ENCODE measurements at regions not wholly inside any gene's neighbourhood (a gene's known extent, or its start where the extent isn't known, plus 50 kb on each side); places are given as distances from the start of the nearest gene placed in this dataset.

- H3K27me3 ChIP-seq, result no peaks in the 10 kb centered on the region
- H3K4me3 ChIP-seq, result no peak overlapping the region
- TF ChIP-seq CTCF (IDR thresholded peaks at IDR 0.05) (no peak), POLR2A (IDR thresholded peaks at IDR 0.05) (no peak), POLR2AphosphoS5 (IDR thresholded peaks at IDR 0.05) (no peak)
- intact Hi-C loops (cut with DNase I; ENCODE audit: low total_unique reads), result no loop called here
- H3K27ac ChIP-seq, result no peak overlapping the region
- H3K9me3 ChIP-seq, result no peaks in the 10 kb centered on the region
- no peaks in the 10 kb centered on the region for H3K4me1 ChIP-seq
- no peaks in the 10 kb centered on the region for H3K36me3 ChIP-seq
- no peak for DNase-seq (ENCODE audit: low spot score in 2 of 2)
Measured at GRCh38 chr20:57835588-57836455, 126.0 kb upstream of the PMEPA1 start.

DNA sequence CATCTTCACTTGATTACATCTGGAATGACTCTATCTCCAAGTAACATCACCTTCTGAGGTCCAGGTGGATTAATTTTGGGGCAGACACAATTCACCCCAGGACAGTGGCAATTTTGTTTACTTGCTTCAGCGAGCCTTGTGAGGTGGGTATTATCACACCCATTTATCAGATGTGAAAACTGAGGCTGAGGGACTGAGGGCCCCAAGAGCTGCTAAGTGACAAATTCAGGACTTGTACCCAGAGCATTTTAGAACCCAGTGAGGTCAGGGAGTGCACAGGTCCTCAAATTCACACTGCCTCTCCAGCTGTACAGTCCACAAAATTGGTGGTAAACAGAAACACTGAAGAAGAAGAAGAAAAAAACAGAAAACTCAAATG lies 125.2 kb upstream of the PMEPA1 start:
- Histone ChIP-seq H3K9me3 (no peaks in the 10 kb centered on the region), H3K27ac (no peak overlapping the region), H3K27me3 (no peaks in the 10 kb centered on the region), H3K36me3 (no peaks in the 10 kb centered on the region), H3K4me1 (no peaks in the 10 kb centered on the region), H3K4me3 (no peak overlapping the region)
- DNase-seq (ENCODE audit: low spot score in 2 of 2), result no peak
- intact Hi-C loops (cut with DNase I; ENCODE audit: low total_unique reads), result no loop called here
- TF ChIP-seq CTCF (IDR thresholded peaks at IDR 0.05) (no peak), POLR2A (IDR thresholded peaks at IDR 0.05) (no peak), POLR2AphosphoS5 (IDR thresholded peaks at IDR 0.05) (no peak)

- no peak for TF ChIP-seq POLR2A (IDR thresholded peaks at IDR 0.05)
- TF ChIP-seq CTCF (IDR thresholded peaks at IDR 0.05), result no peak
- no peak for TF ChIP-seq POLR2AphosphoS5 (IDR thresholded peaks at IDR 0.05)
- Histone ChIP-seq H3K36me3 (no peaks in the 10 kb centered on the region), H3K27ac (no peak overlapping the region), H3K9me3 (no peaks in the 10 kb centered on the region), H3K4me3 (no peak overlapping the region), H3K4me1 (no peaks in the 10 kb centered on the region), H3K27me3 (no peaks in the 10 kb centered on the region)
- intact Hi-C loops (cut with DNase I; ENCODE audit: low total_unique reads), result no loop called here
- no peak for DNase-seq (ENCODE audit: low spot score in 2 of 2)
Measured at GRCh38 chr20:57834306-57835073, 124.7 kb upstream of the PMEPA1 start.

GRCh38 chr20:57831993-57832585 lies 122.3 kb upstream of the PMEPA1 start:
- Histone ChIP-seq H3K27me3 (no peaks in the 10 kb centered on the region), H3K36me3 (no peaks in the 10 kb centered on the region), H3K4me3 (no peak overlapping the region), H3K4me1 (no peaks in the 10 kb centered on the region), H3K27ac (no peak overlapping the region), H3K9me3 (no peaks in the 10 kb centered on the region)
- TF ChIP-seq POLR2A (IDR thresholded peaks at IDR 0.05), result no peak
- TF ChIP-seq POLR2AphosphoS5 (IDR thresholded peaks at IDR 0.05), result no peak
- no peak for TF ChIP-seq CTCF (IDR thresholded peaks at IDR 0.05)
- intact Hi-C loops (cut with DNase I; ENCODE audit: low total_unique reads), result no loop called here
- DNase-seq (ENCODE audit: low spot score in 2 of 2), result no peak

Data from breast epithelium (tissue), 4 donors.